ENCODE measurements at regions not wholly inside any gene's neighbourhood (a gene's known extent, or its start where the extent isn't known, plus 50 kb on each side); places are given as distances from the start of the nearest gene placed in this dataset.

- TF ChIP-seq CTCF (IDR thresholded peaks at IDR 0.05; ENCODE audit: borderline replicate concordance, insufficient read depth, low read depth, low read length) = no peak
These were observed 133.5 kb downstream of the AASDH start for GRCh38 chr4:56253666-56254305.

GRCh38 chr4:56252561-56253152 lies 134.6 kb downstream of the AASDH start:
- H3K4me3 ChIP-seq (ENCODE audit: low read depth, low read length) = no peak overlapping the region
- TF ChIP-seq CTCF (IDR thresholded peaks at IDR 0.05; ENCODE audit: borderline replicate concordance, insufficient read depth, low read depth, low read length) = no peak

More at GRCh38 chr4:56253666-56254305, 133.5 kb downstream of the AASDH start:
- no peak overlapping the region for H3K4me3 ChIP-seq (ENCODE audit: low read depth, low read length)

- no peak overlapping the region for H3K4me3 ChIP-seq (ENCODE audit: low read depth, low read length)
- TF ChIP-seq CTCF (IDR thresholded peaks at IDR 0.05; ENCODE audit: borderline replicate concordance, insufficient read depth, low read depth, low read length) = no peak
These were observed 135.7 kb downstream of the AASDH start for GRCh38 chr4:56251556-56251955.

GRCh38 chr4:56250776-56251175 lies 136.5 kb downstream of the AASDH start:
- no peak overlapping the region for H3K4me3 ChIP-seq (ENCODE audit: low read depth, low read length)
- no peak for TF ChIP-seq CTCF (IDR thresholded peaks at IDR 0.05; ENCODE audit: borderline replicate concordance, insufficient read depth, low read depth, low read length)

GRCh38 chr4:56247646-56248045 lies 139.6 kb downstream of the AASDH start:
- H3K4me3 ChIP-seq (ENCODE audit: low read depth, low read length) = no peak overlapping the region
- no peak for TF ChIP-seq CTCF (IDR thresholded peaks at IDR 0.05; ENCODE audit: borderline replicate concordance, insufficient read depth, low read depth, low read length)

GRCh38 chr4:56246233-56246610 lies 141.1 kb downstream of the AASDH start:
- H3K4me3 ChIP-seq (ENCODE audit: low read depth, low read length) = no peak overlapping the region
- no peak for TF ChIP-seq CTCF (IDR thresholded peaks at IDR 0.05; ENCODE audit: borderline replicate concordance, insufficient read depth, low read depth, low read length)

GRCh38 chr4:56245547-56246232 lies 141.6 kb downstream of the AASDH start:
- no peak for TF ChIP-seq CTCF (IDR thresholded peaks at IDR 0.05; ENCODE audit: borderline replicate concordance, insufficient read depth, low read depth, low read length)
- H3K4me3 ChIP-seq (ENCODE audit: low read depth, low read length) = no peak overlapping the region

Measured in GM12875 (cell line).